ENCODE measurements at regions not wholly inside any gene's neighbourhood (a gene's known extent, or its start where the extent isn't known, plus 50 kb on each side); places are given as distances from the start of the nearest gene placed in this dataset.

DNA sequence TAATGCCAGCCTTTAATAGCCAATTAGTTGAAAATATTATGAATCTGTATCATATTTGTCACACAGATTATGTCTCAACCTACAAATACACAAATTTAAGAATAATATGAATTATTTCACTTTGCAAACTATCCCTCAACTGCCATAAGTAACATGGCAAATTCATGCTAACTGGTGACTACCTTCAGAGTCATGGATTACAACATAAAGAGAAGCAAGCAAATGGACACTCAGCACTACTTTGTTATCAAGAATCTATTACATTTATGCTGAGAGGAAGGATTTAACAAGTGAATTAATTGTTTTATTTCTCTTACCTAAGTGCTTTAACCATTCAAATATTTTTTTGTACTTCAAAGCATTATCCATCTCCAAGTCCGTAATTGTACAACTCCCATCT lies 103.1 kb upstream of the BCL6 start:
- no TSS peak for BruUV-seq (replicated peaks)
- WGBS, 2 experiments (ENCODE audit: extremely low coverage in 2 of 2, insufficient read length in 1 of 2) = no CpG with 5 or more reads among the region's 1 CpG
- no peak overlapping the region for H2BK15ac ChIP-seq (ENCODE audit: low read depth, low read length)
- H2AK9ac ChIP-seq (replicated peaks; ENCODE audit: low read depth, low read length, poor library complexity) = no peak overlapping the region
- H4K5ac ChIP-seq (ENCODE audit: low read depth, low read length) = no peak overlapping the region
- in situ Hi-C loops (cut with MboI; ENCODE audit: low sequenced_read_pairs) = no loop called here
- H2BK120ac ChIP-seq (ENCODE audit: low read depth, low read length) = no peak overlapping the region
- H3K9ac ChIP-seq (ENCODE audit: low read depth, low read length) = no peak overlapping the region
- H3K79me1 ChIP-seq (ENCODE audit: low read depth in 1 of 2, low read length in 2 of 2) = no peaks in the 10 kb centered on the region
- intact Hi-C loops (cut with micrococcal nuclease) = no loop called here
- peaks cover 7% of the 10 kb centered on the region for H3K9me1 ChIP-seq (ENCODE audit: insufficient read depth, low read length)
- ChIA-PET CTCF (interaction anchor here (0.7 kb wide), 2 partner anchors 11 to 35 kb away, joined by 3 to 5 read pairs; no protein-coding TSS in a partner anchor), POLR2A (ENCODE audit: unreplicated experiment) (no interaction called here)
- dilution Hi-C loops (cut with HindIII; ENCODE audit: low sequenced_read_pairs, unreplicated experiment) = no loop called here
- no peak overlapping the region for H3K27ac ChIP-seq (ENCODE audit: insufficient read depth, low read length)
- no peaks in the 10 kb centered on the region for H3K36me3 ChIP-seq (ENCODE audit: control insufficient read depth, insufficient read depth, low read length)
- no peak overlapping the region for H2AK5ac ChIP-seq (ENCODE audit: low read depth, low read length)
- H3K4ac ChIP-seq (ENCODE audit: low read depth, low read length) = no peak overlapping the region
- 0 out of 2 replicates have a peak, but pooled peaks cover 4% of the 10 kb centered on the region for H3K9me3 ChIP-seq (ENCODE audit: control insufficient read depth, insufficient read depth, low read length)
- H3K27me3 ChIP-seq (ENCODE audit: control insufficient read depth, insufficient read depth, low read length) = peaks cover 3% of the 10 kb centered on the region
- H2BK20ac ChIP-seq (ENCODE audit: low read depth, low read length) = no peak overlapping the region
- H2BK5ac ChIP-seq (ENCODE audit: low read depth, low read length, poor library complexity, severe bottlenecking) = no peak overlapping the region
- H3K56ac ChIP-seq (ENCODE audit: extremely low read depth, insufficient read depth, low read length) = no peak overlapping the region
- peaks cover 4% of the 10 kb centered on the region for H3K4me1 ChIP-seq (ENCODE audit: control insufficient read depth, insufficient read depth, low read length)
- TF ChIP-seq RFX5 (IDR thresholded peaks at IDR 0.05; ENCODE audit: low read depth, low read length) (no peak), RAD21 (IDR thresholded peaks at IDR 0.05; ENCODE audit: low read length) (no peak), MAFK (IDR thresholded peaks at IDR 0.05; ENCODE audit: low read depth, low read length) (no peak), BHLHE40 (IDR thresholded peaks at IDR 0.05; ENCODE audit: low read depth, low read length) (no peak), POLR2A (IDR thresholded peaks at IDR 0.05; ENCODE audit: low read depth, low read length) (no peak), CEBPB (IDR thresholded peaks at IDR 0.05; ENCODE audit: low read depth, low read length) (no peak), MAZ (IDR thresholded peaks at IDR 0.05; ENCODE audit: borderline replicate concordance, low read depth, low read length) (no peak), FOS (IDR thresholded peaks at IDR 0.05; ENCODE audit: low read depth, low read length) (no peak), NFE2L2 (IDR thresholded peaks at IDR 0.05; ENCODE audit: low read depth, low read length) (no peak), SMC3 (IDR thresholded peaks at IDR 0.05; ENCODE audit: low read depth, low read length) (no peak), RCOR1 (IDR thresholded peaks at IDR 0.05; ENCODE audit: insufficient replicate concordance, low read length) (no peak), CHD1 (IDR thresholded peaks at IDR 0.05; ENCODE audit: low read depth, low read length) (no peak)
- TF ChIP-seq, protein P1, sequence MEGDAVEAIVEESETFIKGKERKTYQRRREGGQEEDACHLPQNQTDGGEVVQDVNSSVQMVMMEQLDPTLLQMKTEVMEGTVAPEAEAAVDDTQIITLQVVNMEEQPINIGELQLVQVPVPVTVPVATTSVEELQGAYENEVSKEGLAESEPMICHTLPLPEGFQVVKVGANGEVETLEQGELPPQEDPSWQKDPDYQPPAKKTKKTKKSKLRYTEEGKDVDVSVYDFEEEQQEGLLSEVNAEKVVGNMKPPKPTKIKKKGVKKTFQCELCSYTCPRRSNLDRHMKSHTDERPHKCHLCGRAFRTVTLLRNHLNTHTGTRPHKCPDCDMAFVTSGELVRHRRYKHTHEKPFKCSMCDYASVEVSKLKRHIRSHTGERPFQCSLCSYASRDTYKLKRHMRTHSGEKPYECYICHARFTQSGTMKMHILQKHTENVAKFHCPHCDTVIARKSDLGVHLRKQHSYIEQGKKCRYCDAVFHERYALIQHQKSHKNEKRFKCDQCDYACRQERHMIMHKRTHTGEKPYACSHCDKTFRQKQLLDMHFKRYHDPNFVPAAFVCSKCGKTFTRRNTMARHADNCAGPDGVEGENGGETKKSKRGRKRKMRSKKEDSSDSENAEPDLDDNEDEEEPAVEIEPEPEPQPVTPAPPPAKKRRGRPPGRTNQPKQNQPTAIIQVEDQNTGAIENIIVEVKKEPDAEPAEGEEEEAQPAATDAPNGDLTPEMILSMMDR (conservative IDR thresholded peaks at IDR 0.05; ENCODE audit: low read depth, low read length) = no peak
- TF ChIP-seq, protein P2, sequence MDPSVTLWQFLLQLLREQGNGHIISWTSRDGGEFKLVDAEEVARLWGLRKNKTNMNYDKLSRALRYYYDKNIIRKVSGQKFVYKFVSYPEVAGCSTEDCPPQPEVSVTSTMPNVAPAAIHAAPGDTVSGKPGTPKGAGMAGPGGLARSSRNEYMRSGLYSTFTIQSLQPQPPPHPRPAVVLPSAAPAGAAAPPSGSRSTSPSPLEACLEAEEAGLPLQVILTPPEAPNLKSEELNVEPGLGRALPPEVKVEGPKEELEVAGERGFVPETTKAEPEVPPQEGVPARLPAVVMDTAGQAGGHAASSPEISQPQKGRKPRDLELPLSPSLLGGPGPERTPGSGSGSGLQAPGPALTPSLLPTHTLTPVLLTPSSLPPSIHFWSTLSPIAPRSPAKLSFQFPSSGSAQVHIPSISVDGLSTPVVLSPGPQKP (IDR thresholded peaks at IDR 0.05; ENCODE audit: borderline replicate concordance, low read depth, low read length) = no peak
- TF ChIP-seq, protein P3, sequence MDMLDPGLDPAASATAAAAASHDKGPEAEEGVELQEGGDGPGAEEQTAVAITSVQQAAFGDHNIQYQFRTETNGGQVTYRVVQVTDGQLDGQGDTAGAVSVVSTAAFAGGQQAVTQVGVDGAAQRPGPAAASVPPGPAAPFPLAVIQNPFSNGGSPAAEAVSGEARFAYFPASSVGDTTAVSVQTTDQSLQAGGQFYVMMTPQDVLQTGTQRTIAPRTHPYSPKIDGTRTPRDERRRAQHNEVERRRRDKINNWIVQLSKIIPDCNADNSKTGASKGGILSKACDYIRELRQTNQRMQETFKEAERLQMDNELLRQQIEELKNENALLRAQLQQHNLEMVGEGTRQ (IDR thresholded peaks at IDR 0.05; ENCODE audit: low read depth, low read length) = no peak
- no peak overlapping the region for H4K91ac ChIP-seq (ENCODE audit: insufficient read depth, low read depth, low read length)
- DNase-seq = no peak
- no peak overlapping the region for H3K18ac ChIP-seq (ENCODE audit: low read depth, low read length)
- ATAC-seq (ENCODE audit: low read depth) = no peak
- no peak overlapping the region for H3K4me2 ChIP-seq (ENCODE audit: low read depth, low read length)
- no peak overlapping the region for H3K23ac ChIP-seq (ENCODE audit: low read depth, low read length)
- no peak overlapping the region for H4K8ac ChIP-seq (ENCODE audit: low read depth in 2 of 2, low read length in 2 of 2)
- H3K14ac ChIP-seq (replicated peaks; ENCODE audit: low read depth, low read length) = no peak overlapping the region
- no peak overlapping the region for H2AFZ ChIP-seq (replicated peaks; ENCODE audit: low read length, poor library complexity)
- no peak overlapping the region for H3K4me3 ChIP-seq (ENCODE audit: insufficient read depth, low read depth, low read length)
- H4K20me1 ChIP-seq (ENCODE audit: insufficient read depth, low read length) = no peaks in the 10 kb centered on the region

Measured in IMR-90 (cell line).